Fibroblast of the aortic adventitia (primary cell): ENCODE measurements at regions not wholly inside any gene's neighbourhood (a gene's known extent, or its start where the extent isn't known, plus 50 kb on each side); places are given as distances from the start of the nearest gene placed in this dataset.
A peak's percentile ranks its signal among the peaks of the same experiment; 100 is the strongest.

ENCODE experiments used
- DNase-seq: peaks from one replicate; pipeline ENCODE4 v3.0.0-alpha.2; 2010; ENCODE audit warnings: low read depth
- H3K4me3 ChIP-seq: 2 replicates; pipeline ENCODE4 v1.5.1; 2011; ENCODE audit warnings: low read depth, mild to moderate bottlenecking, control low read depth, low read length, moderate library complexity
- TF ChIP-seq, protein P1 (sequence below): IDR thresholded peaks from 2 replicates; pipeline ENCODE4 v1.5.1; 2011; ENCODE audit warnings: mild to moderate bottlenecking, low read length, control low read depth, inconsistent platforms; ENCODE audit not compliant: insufficient read depth

DNA sequence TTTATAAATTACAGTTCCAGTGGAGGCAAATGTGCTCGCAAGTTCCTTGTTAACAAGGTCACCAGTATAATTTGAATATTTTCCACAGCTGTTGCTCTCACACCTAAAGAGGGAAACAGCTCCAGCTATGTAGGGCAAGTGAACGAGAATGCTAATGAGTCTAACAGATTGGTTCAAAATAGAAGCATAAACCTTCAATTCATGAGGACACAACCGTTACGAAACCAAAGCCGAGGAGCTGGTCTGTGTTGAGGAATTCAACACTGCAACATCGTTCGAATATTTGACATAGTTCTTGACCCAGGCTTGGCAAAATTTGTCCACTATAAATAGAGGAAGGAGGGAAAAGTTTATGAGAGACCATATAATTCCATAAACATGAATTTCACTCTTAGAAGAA is 161.3 kb downstream of the KLF6 start:
- H3K4me3 ChIP-seq, result no peak overlapping the region
- TF ChIP-seq, protein P1, sequence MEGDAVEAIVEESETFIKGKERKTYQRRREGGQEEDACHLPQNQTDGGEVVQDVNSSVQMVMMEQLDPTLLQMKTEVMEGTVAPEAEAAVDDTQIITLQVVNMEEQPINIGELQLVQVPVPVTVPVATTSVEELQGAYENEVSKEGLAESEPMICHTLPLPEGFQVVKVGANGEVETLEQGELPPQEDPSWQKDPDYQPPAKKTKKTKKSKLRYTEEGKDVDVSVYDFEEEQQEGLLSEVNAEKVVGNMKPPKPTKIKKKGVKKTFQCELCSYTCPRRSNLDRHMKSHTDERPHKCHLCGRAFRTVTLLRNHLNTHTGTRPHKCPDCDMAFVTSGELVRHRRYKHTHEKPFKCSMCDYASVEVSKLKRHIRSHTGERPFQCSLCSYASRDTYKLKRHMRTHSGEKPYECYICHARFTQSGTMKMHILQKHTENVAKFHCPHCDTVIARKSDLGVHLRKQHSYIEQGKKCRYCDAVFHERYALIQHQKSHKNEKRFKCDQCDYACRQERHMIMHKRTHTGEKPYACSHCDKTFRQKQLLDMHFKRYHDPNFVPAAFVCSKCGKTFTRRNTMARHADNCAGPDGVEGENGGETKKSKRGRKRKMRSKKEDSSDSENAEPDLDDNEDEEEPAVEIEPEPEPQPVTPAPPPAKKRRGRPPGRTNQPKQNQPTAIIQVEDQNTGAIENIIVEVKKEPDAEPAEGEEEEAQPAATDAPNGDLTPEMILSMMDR, result no peak
- peak; percentile 85 for DNase-seq

DNA sequence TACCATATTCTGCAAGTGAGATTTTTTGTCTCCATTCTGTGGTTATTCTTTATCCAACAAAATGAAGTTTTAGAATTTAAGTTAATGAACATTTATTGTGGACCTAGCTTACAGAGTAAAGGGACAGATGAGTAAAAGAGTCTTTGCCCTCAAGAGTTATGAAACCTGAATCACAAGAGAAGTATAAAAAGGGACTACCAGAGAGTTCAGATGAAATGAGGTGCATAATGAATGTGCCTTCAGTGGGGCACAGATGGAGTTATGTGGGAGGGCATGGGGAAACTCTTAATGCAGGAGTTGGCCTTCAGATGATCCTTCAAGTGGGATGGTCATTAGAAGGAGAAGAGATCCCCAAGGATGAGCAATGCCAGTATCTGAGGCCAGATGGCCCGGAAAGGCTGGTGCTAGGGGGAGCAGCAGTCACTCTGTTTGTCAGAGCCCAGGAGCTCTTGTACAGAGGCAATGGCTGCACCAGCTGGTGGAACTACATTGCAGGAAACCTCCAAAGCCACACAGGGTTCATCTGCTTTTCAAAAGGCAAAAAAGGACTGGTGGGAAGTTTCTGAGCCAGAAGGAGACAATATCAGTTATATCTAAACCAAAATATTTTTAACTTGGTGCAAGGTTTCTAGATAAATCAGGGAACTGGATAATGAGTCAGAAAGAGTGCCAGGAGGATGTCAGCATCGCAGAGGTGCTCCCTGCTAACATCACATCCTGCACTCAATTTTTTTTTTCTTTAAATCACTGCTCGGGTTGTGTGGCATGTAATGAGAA is 162.0 kb downstream of the KLF6 start:
- TF ChIP-seq, protein P1, result no peak
- DNase-seq, result peak; percentile 28
- no peak overlapping the region for H3K4me3 ChIP-seq

DNA sequence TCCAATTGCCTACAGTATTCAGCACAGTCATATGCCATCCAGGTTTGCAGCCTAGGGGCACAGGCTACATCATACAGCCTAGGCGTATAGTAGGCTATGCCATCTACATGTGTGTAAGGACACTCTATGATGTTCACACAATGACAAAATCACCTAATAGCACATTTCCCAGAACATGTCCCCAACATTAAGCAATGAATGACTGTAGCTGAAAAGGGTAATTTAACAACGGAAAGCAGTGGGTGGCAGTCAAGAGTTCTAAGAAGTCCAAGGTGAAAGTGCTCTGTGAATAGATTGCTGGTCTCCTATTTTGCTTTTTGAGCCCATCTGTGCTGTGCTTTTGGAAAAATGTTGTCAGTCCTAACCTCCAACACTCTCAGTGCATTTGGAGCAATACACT is 162.6 kb downstream of the KLF6 start:
- TF ChIP-seq, protein P1, result no peak
- H3K4me3 ChIP-seq, result no peak overlapping the region
- DNase-seq, result no peak

DNA sequence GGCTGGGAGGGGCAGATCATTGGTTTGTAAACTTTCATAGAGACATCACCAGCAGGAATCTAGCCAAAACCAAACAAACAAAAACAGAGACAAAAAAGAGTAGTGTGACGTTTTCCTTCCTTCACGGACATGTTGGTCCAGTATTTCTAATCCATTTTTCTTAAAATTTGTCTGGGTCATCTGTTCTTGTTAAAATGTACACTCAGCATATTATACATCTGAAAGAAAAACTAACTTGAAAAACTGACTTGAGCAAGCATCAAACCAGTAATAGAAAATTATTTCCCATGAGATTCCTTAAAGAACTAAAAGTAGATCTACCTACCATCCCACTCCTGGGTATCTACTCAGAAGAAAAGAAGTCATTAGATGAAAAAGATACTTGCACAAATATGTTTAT is 164.2 kb downstream of the KLF6 start:
- no peak for DNase-seq
- TF ChIP-seq, protein P1, result no peak
- no peak overlapping the region for H3K4me3 ChIP-seq

DNA sequence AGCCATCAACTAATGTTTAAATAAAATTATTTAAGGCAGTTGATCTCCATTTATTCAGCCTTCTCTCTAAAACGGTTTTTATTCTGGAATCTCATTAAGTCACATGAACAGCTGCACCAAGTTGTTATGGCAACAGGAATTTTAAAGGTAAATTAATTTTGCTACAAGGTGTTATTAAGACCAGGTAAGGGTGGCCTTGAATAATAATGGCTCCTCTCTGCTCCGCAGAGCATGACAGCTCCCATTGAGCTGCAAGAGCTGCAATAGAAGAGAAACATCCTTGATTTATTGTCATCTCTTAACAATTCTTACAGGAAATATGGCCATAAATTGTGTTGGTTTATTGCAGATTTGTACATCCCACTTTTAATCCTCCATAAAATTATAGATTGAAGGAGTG is 165.8 kb downstream of the KLF6 start:
- TF ChIP-seq, protein P1, result no peak
- H3K4me3 ChIP-seq, result no peak overlapping the region
- no peak for DNase-seq

- TF ChIP-seq, protein P1, result no peak
- no peak for DNase-seq
Observed at GRCh38 chr10:3616880-3617279, 168.1 kb downstream of the KLF6 start.

DNA sequence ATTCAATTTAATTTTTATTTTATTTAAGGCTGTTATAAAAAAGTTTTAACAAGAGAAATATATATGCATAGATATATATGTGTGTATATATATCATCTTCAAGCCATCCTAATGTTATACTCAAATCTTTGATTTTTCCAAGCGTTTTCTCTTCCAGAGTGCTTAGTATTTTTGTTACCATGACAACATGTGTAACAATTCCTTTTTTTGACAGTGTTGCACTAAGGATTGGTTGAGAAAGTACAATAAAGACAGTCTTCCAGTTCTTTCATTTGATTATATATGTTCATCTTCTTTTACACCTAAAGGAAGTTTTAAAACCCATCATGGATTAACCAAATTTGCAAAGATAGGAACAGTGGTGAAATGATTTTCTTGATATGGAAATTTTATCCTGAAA is 171.7 kb downstream of the KLF6 start:
- H3K4me3 ChIP-seq, result no peak overlapping the region
- DNase-seq, result no peak
- TF ChIP-seq, protein P1, result no peak

More at GRCh38 chr10:3616880-3617279, 168.1 kb downstream of the KLF6 start:
- H3K4me3 ChIP-seq, result no peak overlapping the region
